ENCODE measurements at regions not wholly inside any gene's neighbourhood (a gene's known extent, or its start where the extent isn't known, plus 50 kb on each side); places are given as distances from the start of the nearest gene placed in this dataset.
"Not testable (repeated sequence)": the region's sequence is repeated elsewhere in the genome, so short reads cannot be mapped to it uniquely, and the experiment has no call there.

- no peak for DNase-seq (ENCODE audit: low spot score)
Measured at GRCh38 chr15:81723113-81723651, 322.6 kb downstream of the MEX3B start.

GRCh38 chr15:81716468-81716867 lies 329.4 kb downstream of the MEX3B start:
- not testable (repeated sequence) for DNase-seq (ENCODE audit: low spot score)

- DNase-seq (ENCODE audit: low spot score): no peak
Measured at GRCh38 chr15:81710328-81710727, 335.5 kb downstream of the MEX3B start.

GRCh38 chr15:81706816-81707346 lies 332.9 kb upstream of the TMC3 start:
- DNase-seq (ENCODE audit: low spot score): not testable (repeated sequence)

- not testable (repeated sequence) for DNase-seq (ENCODE audit: low spot score)
Measured at GRCh38 chr15:81705727-81706126, 331.7 kb upstream of the TMC3 start.

- no peak for DNase-seq (ENCODE audit: low spot score)
Measured at GRCh38 chr15:81686021-81686420, 312.0 kb upstream of the TMC3 start.

GRCh38 chr15:81685237-81685636 lies 311.2 kb upstream of the TMC3 start:
- DNase-seq (ENCODE audit: low spot score): no peak

- DNase-seq (ENCODE audit: low spot score): no peak
Measured at GRCh38 chr15:81680829-81681228, 306.8 kb upstream of the TMC3 start.

- no peak for DNase-seq (ENCODE audit: low spot score)
Measured at GRCh38 chr15:81666839-81667238, 292.8 kb upstream of the TMC3 start.

GRCh38 chr15:81660976-81661375 lies 287.0 kb upstream of the TMC3 start:
- no peak for DNase-seq (ENCODE audit: low spot score)

GRCh38 chr15:81653259-81653658 lies 279.2 kb upstream of the TMC3 start:
- no peak for DNase-seq (ENCODE audit: low spot score)

- no peak for DNase-seq (ENCODE audit: low spot score)
Measured at GRCh38 chr15:81645470-81645869, 271.5 kb upstream of the TMC3 start.

- DNase-seq (ENCODE audit: low spot score): no peak
Measured at GRCh38 chr15:81643771-81644170, 269.8 kb upstream of the TMC3 start.

GRCh38 chr15:81642451-81642990 lies 268.5 kb upstream of the TMC3 start:
- DNase-seq (ENCODE audit: low spot score): no peak

GRCh38 chr15:81636064-81636463 lies 262.1 kb upstream of the TMC3 start:
- not testable (repeated sequence) for DNase-seq (ENCODE audit: low spot score)

- DNase-seq (ENCODE audit: low spot score): no peak
Measured at GRCh38 chr15:81633889-81634288, 259.9 kb upstream of the TMC3 start.

- no peak for DNase-seq (ENCODE audit: low spot score)
Measured at GRCh38 chr15:81625896-81626295, 251.9 kb upstream of the TMC3 start.

GRCh38 chr15:81619002-81619401 lies 245.0 kb upstream of the TMC3 start:
- DNase-seq (ENCODE audit: low spot score): no peak

- no peak for DNase-seq (ENCODE audit: low spot score)
Measured at GRCh38 chr15:81612631-81613030, 238.6 kb upstream of the TMC3 start.

- no peak for DNase-seq (ENCODE audit: low spot score)
Measured at GRCh38 chr15:81611679-81612078, 237.7 kb upstream of the TMC3 start.

- no peak for DNase-seq (ENCODE audit: low spot score)
Measured at GRCh38 chr15:81608309-81608829, 234.4 kb upstream of the TMC3 start.

- no peak for DNase-seq (ENCODE audit: low spot score)
Measured at GRCh38 chr15:81604713-81605112, 230.7 kb upstream of the TMC3 start.

GRCh38 chr15:81596159-81596865 lies 222.3 kb upstream of the TMC3 start:
- no peak for DNase-seq (ENCODE audit: low spot score)

Measured in SW480 (cell line).